ENCODE measurements at regions not wholly inside any gene's neighbourhood (a gene's known extent, or its start where the extent isn't known, plus 50 kb on each side); places are given as distances from the start of the nearest gene placed in this dataset.

- no peak for TF ChIP-seq CTCF (IDR thresholded peaks at IDR 0.05; ENCODE audit: insufficient read depth in 1 of 2, low read depth in 1 of 2, low read length in 1 of 2, severe bottlenecking in 1 of 2, unreplicated experiment in 1 of 2)
- H3K36me3 Mint-ChIP-seq (ENCODE audit: insufficient read depth, unreplicated experiment): no peaks in the 10 kb centered on the region
- no TSS peak for BruUV-seq (replicated peaks)
- no peak overlapping the region for H3K4me3 Mint-ChIP-seq (ENCODE audit: unreplicated experiment)
- peaks cover 3% of the 10 kb centered on the region for H3K27me3 Mint-ChIP-seq (ENCODE audit: insufficient read depth, unreplicated experiment)
- Histone ChIP-seq H3K27me3 (replicated peaks; ENCODE audit: control insufficient read depth, insufficient read depth, low read length) (no peaks in the 10 kb centered on the region), H3K4me1 (no peaks in the 10 kb centered on the region), H3K36me3 (ENCODE audit: control insufficient read depth, insufficient read depth, low read length) (no peaks in the 10 kb centered on the region), H3K4me3 (ENCODE audit: low read depth, low read length) (no peak overlapping the region), H3K9me3 (no peaks in the 10 kb centered on the region)
- DNase-seq: no peak
- H3K27ac Mint-ChIP-seq (ENCODE audit: unreplicated experiment): no peak overlapping the region
- ChIA-PET CTCF (no interaction called here), POLR2A (no interaction called here)
- no peaks in the 10 kb centered on the region for H3K9me3 Mint-ChIP-seq (ENCODE audit: unreplicated experiment)
- intact Hi-C loops (cut with micrococcal nuclease; ENCODE audit: unreplicated experiment): no loop called here
- H3K4me1 Mint-ChIP-seq (ENCODE audit: low read depth, unreplicated experiment): no peaks in the 10 kb centered on the region
Measured at GRCh38 chr7:125481323-125481722, 551.7 kb upstream of the POT1 start.

- Histone ChIP-seq H3K4me3 (ENCODE audit: low read depth, low read length) (no peak overlapping the region), H3K4me1 (no peaks in the 10 kb centered on the region), H3K27me3 (replicated peaks; ENCODE audit: control insufficient read depth, insufficient read depth, low read length) (no peaks in the 10 kb centered on the region), H3K9me3 (no peaks in the 10 kb centered on the region), H3K36me3 (ENCODE audit: control insufficient read depth, insufficient read depth, low read length) (no peaks in the 10 kb centered on the region)
- intact Hi-C loops (cut with micrococcal nuclease; ENCODE audit: unreplicated experiment): no loop called here
- H3K4me3 Mint-ChIP-seq (ENCODE audit: unreplicated experiment): no peak overlapping the region
- CTCF ChIA-PET: no interaction called here
- H3K4me1 Mint-ChIP-seq (ENCODE audit: low read depth, unreplicated experiment): no peaks in the 10 kb centered on the region
- BruUV-seq (replicated peaks): no TSS peak
- H3K9me3 Mint-ChIP-seq (ENCODE audit: unreplicated experiment): no peaks in the 10 kb centered on the region
- TF ChIP-seq CTCF (IDR thresholded peaks at IDR 0.05; ENCODE audit: insufficient read depth in 1 of 2, low read depth in 1 of 2, low read length in 1 of 2, severe bottlenecking in 1 of 2, unreplicated experiment in 1 of 2): no peak
- H3K27ac Mint-ChIP-seq (ENCODE audit: unreplicated experiment): no peak overlapping the region
- H3K27me3 Mint-ChIP-seq (ENCODE audit: insufficient read depth, unreplicated experiment): peaks cover 3% of the 10 kb centered on the region
- POLR2A ChIA-PET: no interaction called here
- no peak for DNase-seq
- no peaks in the 10 kb centered on the region for H3K36me3 Mint-ChIP-seq (ENCODE audit: insufficient read depth, unreplicated experiment)
Measured at GRCh38 chr7:125480762-125481161, 551.1 kb upstream of the POT1 start.

GRCh38 chr7:125468855-125469174, 539.2 kb upstream of the POT1 start:
- no peaks in the 10 kb centered on the region for H3K4me1 ChIP-seq
- no peak overlapping the region for H3K4me3 Mint-ChIP-seq (ENCODE audit: unreplicated experiment)
- BruUV-seq (replicated peaks): no TSS peak
- no peak for DNase-seq
- peaks cover 8% of the 10 kb centered on the region for H3K27me3 Mint-ChIP-seq (ENCODE audit: insufficient read depth, unreplicated experiment)
- intact Hi-C loops (cut with micrococcal nuclease; ENCODE audit: unreplicated experiment): no loop called here
- POLR2A ChIA-PET: no interaction called here
- no peak for TF ChIP-seq CTCF (IDR thresholded peaks at IDR 0.05; ENCODE audit: insufficient read depth in 1 of 2, low read depth in 1 of 2, low read length in 1 of 2, severe bottlenecking in 1 of 2, unreplicated experiment in 1 of 2)
- H3K36me3 Mint-ChIP-seq (ENCODE audit: insufficient read depth, unreplicated experiment): no peaks in the 10 kb centered on the region
- H3K27me3 ChIP-seq (replicated peaks; ENCODE audit: control insufficient read depth, insufficient read depth, low read length): no peaks in the 10 kb centered on the region
- no peak overlapping the region for H3K27ac Mint-ChIP-seq (ENCODE audit: unreplicated experiment)
- CTCF ChIA-PET: no interaction called here
- no peaks in the 10 kb centered on the region for H3K9me3 ChIP-seq
- H3K36me3 ChIP-seq (ENCODE audit: control insufficient read depth, insufficient read depth, low read length): no peaks in the 10 kb centered on the region
- H3K9me3 Mint-ChIP-seq (ENCODE audit: unreplicated experiment): no peaks in the 10 kb centered on the region
- no peaks in the 10 kb centered on the region for H3K4me1 Mint-ChIP-seq (ENCODE audit: low read depth, unreplicated experiment)
- no peak overlapping the region for H3K4me3 ChIP-seq (ENCODE audit: low read depth, low read length)

Measured in Caco-2 (cell line).